ENCODE measurements at regions not wholly inside any gene's neighbourhood (a gene's known extent, or its start where the extent isn't known, plus 50 kb on each side); places are given as distances from the start of the nearest gene placed in this dataset.

GRCh38 chr4:3676907-3677747 lies 89.1 kb upstream of the ADRA2C start:
- TF ChIP-seq POLR2A (IDR thresholded peaks at IDR 0.05; ENCODE audit: low read depth) (no peak), CTCF (IDR thresholded peaks at IDR 0.05) (no peak)
